ENCODE measurements at regions not wholly inside any gene's neighbourhood (a gene's known extent, or its start where the extent isn't known, plus 50 kb on each side); places are given as distances from the start of the nearest gene placed in this dataset.

GRCh38 chr12:27190761-27191160 is 53.3 kb upstream of the STK38L start:
- no peak for TF ChIP-seq CTCF (IDR thresholded peaks at IDR 0.05)
- peak overlapping the region; percentile 93 to 97 for H3K27ac ChIP-seq
- DNase-seq (ENCODE audit: low spot score), result no peak
- ATAC-seq (ENCODE audit: insufficient number of reproducible peaks, low FRiP score, low read depth), result no peak
- no peak overlapping the region for H3K4me3 ChIP-seq
- H3K4me1 ChIP-seq (ENCODE audit: control insufficient read depth in 1 of 2, low read depth in 2 of 2), result peaks cover 49 to 93% of the 10 kb centered on the region in 2 donors
- H3K36me3 ChIP-seq, result no peaks in the 10 kb centered on the region
- no peaks in the 10 kb centered on the region for H3K9me3 ChIP-seq
- H3K27me3 ChIP-seq (replicated peaks; ENCODE audit: insufficient read depth), result no peaks in the 10 kb centered on the region

- DNase-seq (ENCODE audit: low spot score) (no peak), ATAC-seq (ENCODE audit: insufficient number of reproducible peaks, low FRiP score, low read depth) (no peak)
- Histone ChIP-seq H3K9me3 (no peaks in the 10 kb centered on the region), H3K36me3 (no peaks in the 10 kb centered on the region), H3K27me3 (replicated peaks; ENCODE audit: insufficient read depth) (no peaks in the 10 kb centered on the region), H3K4me3 (no peak overlapping the region), H3K4me1 (ENCODE audit: control insufficient read depth in 1 of 2, low read depth in 2 of 2) (peaks cover 43 to 86% of the 10 kb centered on the region in 2 donors), H3K27ac (peak overlapping the region; percentile 93 to 97)
- no peak for TF ChIP-seq CTCF (IDR thresholded peaks at IDR 0.05)
Measured at GRCh38 chr12:27191531-27191930, 52.6 kb upstream of the STK38L start.

GRCh38 chr12:27192118-27192802 is 51.8 kb upstream of the STK38L start:
- H3K4me1 ChIP-seq (ENCODE audit: control insufficient read depth in 1 of 2, low read depth in 2 of 2), result peaks cover 36 to 83% of the 10 kb centered on the region in 2 donors
- H3K9me3 ChIP-seq, result no peaks in the 10 kb centered on the region
- H3K27me3 ChIP-seq (replicated peaks; ENCODE audit: insufficient read depth), result no peaks in the 10 kb centered on the region
- H3K36me3 ChIP-seq, result no peaks in the 10 kb centered on the region
- H3K27ac ChIP-seq, result peak overlapping the region; percentile 93 to 97
- no peak for TF ChIP-seq CTCF (IDR thresholded peaks at IDR 0.05)
- no peak for ATAC-seq (ENCODE audit: insufficient number of reproducible peaks, low FRiP score, low read depth)
- DNase-seq (ENCODE audit: low spot score), result no peak
- no peak overlapping the region for H3K4me3 ChIP-seq

GRCh38 chr12:27193106-27193505 is 51.0 kb upstream of the STK38L start:
- Histone ChIP-seq H3K9me3 (no peaks in the 10 kb centered on the region), H3K4me3 (no peak overlapping the region), H3K36me3 (no peaks in the 10 kb centered on the region), H3K27ac (peak overlapping the region; percentile 93 to 97), H3K4me1 (ENCODE audit: control insufficient read depth in 1 of 2, low read depth in 2 of 2) (peaks cover 38 to 84% of the 10 kb centered on the region in 2 donors), H3K27me3 (replicated peaks; ENCODE audit: insufficient read depth) (no peaks in the 10 kb centered on the region)
- DNase-seq (ENCODE audit: low spot score), result no peak
- no peak for ATAC-seq (ENCODE audit: insufficient number of reproducible peaks, low FRiP score, low read depth)
- TF ChIP-seq CTCF (IDR thresholded peaks at IDR 0.05), result no peak

GRCh38 chr12:27193854-27194544 is 50.1 kb upstream of the STK38L start:
- ATAC-seq (ENCODE audit: insufficient number of reproducible peaks, low FRiP score, low read depth) (peak; percentile 77), DNase-seq (ENCODE audit: low spot score) (peak; percentile 40)
- no peaks in the 10 kb centered on the region for H3K27me3 ChIP-seq (replicated peaks; ENCODE audit: insufficient read depth)
- H3K36me3 ChIP-seq, result no peaks in the 10 kb centered on the region
- H3K4me1 ChIP-seq (ENCODE audit: control insufficient read depth in 1 of 2, low read depth in 2 of 2), result peaks cover 46 to 83% of the 10 kb centered on the region in 2 donors
- peak overlapping the region; percentile 93 to 97 for H3K27ac ChIP-seq
- H3K4me3 ChIP-seq, result no peak overlapping the region
- H3K9me3 ChIP-seq, result no peaks in the 10 kb centered on the region
- TF ChIP-seq CTCF (IDR thresholded peaks at IDR 0.05), result no peak

Measured in thoracic aorta (tissue), 2 donors.